Liver (tissue), 3 donors: ENCODE measurements at regions not wholly inside any gene's neighbourhood (a gene's known extent, or its start where the extent isn't known, plus 50 kb on each side); places are given as distances from the start of the nearest gene placed in this dataset.

Experiments used
- FOXA1 ChIP-seq: IDR thresholded peaks from 2 replicates; pipeline ENCODE4 v1.6.1; 2016; ENCODE audit warnings: antibody characterized with exemption
- GABPA ChIP-seq, 2 donors: IDR thresholded peaks in 1 of 2; conservative IDR thresholded peaks in 1 of 2; 2 replicates each; pipeline ENCODE4 v1.6.1; 2016; ENCODE audit warnings: antibody characterized with exemption in 2 of 2, mild to moderate bottlenecking in 1 of 2, moderate library complexity in 1 of 2
- HNF4A ChIP-seq, 2 donors: conservative IDR thresholded peaks; 2 replicates each; pipeline ENCODE4 v1.6.1; 2016; ENCODE audit warnings: antibody characterized with exemption in 2 of 2, mild to moderate bottlenecking in 2 of 2
- JUND ChIP-seq, 2 donors: IDR thresholded peaks; 2 replicates each; pipeline ENCODE4 v1.6.1; 2016; ENCODE audit warnings: antibody characterized with exemption in 2 of 2
- RXRA ChIP-seq, 2 donors: IDR thresholded peaks; 2 replicates each; pipeline ENCODE4 v1.6.1; 2017 to 2018; ENCODE audit warnings: antibody characterized with exemption in 2 of 2, mild to moderate bottlenecking in 1 of 2
- TAF1 ChIP-seq: conservative IDR thresholded peaks from 2 replicates; pipeline ENCODE4 v1.6.1; 2016; ENCODE audit warnings: antibody characterized with exemption, mild to moderate bottlenecking
- TF ChIP-seq, protein P1 (sequence below): fragments of 150-350 bp; IDR thresholded peaks from 2 replicates; pipeline ENCODE4 v1.5.1; 2017; ENCODE audit warnings: improper control_type of control experiment, low read depth, low read length; ENCODE audit not compliant: missing input control
- TF ChIP-seq, protein P2 (sequence below): IDR thresholded peaks from 2 replicates; pipeline ENCODE4 v1.6.1; 2016; ENCODE audit warnings: antibody characterized with exemption, mild to moderate bottlenecking
- TF ChIP-seq, protein P3 (sequence below): IDR thresholded peaks from 2 replicates; pipeline ENCODE4 v1.6.1; 2016; ENCODE audit warnings: antibody characterized with exemption
- TF ChIP-seq, protein P4 (sequence below): IDR thresholded peaks from 2 replicates; pipeline ENCODE4 v1.6.1; 2016; ENCODE audit warnings: antibody characterized with exemption
- TF ChIP-seq, protein P5 (sequence below): IDR thresholded peaks from 2 replicates; pipeline ENCODE4 v1.6.1; 2016; ENCODE audit warnings: antibody characterized with exemption
- donor health status: healthy.
- donor health status: healthy.

DNA sequence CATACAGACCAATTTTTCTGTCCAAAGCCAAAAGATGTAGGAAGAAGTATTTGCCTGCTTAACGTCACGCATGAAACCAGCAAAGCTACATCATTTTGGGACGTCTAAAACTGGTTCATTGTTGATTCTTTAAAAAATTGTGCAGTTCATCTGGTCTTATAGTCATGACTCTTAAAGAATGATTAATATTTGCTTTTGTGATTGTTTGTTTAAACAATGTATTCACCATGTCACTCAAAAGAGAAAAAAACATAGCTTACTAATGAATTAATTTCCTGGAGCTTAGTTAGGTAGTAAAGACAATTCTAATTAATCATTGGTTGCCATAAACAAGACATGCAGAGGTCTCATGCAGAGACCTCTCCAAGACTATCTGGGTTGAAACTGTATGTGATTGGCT lies 157.3 kb downstream of the RPS12 start:
- TF ChIP-seq, protein P1, sequence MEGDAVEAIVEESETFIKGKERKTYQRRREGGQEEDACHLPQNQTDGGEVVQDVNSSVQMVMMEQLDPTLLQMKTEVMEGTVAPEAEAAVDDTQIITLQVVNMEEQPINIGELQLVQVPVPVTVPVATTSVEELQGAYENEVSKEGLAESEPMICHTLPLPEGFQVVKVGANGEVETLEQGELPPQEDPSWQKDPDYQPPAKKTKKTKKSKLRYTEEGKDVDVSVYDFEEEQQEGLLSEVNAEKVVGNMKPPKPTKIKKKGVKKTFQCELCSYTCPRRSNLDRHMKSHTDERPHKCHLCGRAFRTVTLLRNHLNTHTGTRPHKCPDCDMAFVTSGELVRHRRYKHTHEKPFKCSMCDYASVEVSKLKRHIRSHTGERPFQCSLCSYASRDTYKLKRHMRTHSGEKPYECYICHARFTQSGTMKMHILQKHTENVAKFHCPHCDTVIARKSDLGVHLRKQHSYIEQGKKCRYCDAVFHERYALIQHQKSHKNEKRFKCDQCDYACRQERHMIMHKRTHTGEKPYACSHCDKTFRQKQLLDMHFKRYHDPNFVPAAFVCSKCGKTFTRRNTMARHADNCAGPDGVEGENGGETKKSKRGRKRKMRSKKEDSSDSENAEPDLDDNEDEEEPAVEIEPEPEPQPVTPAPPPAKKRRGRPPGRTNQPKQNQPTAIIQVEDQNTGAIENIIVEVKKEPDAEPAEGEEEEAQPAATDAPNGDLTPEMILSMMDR, result no peak
- TF ChIP-seq, protein P2, sequence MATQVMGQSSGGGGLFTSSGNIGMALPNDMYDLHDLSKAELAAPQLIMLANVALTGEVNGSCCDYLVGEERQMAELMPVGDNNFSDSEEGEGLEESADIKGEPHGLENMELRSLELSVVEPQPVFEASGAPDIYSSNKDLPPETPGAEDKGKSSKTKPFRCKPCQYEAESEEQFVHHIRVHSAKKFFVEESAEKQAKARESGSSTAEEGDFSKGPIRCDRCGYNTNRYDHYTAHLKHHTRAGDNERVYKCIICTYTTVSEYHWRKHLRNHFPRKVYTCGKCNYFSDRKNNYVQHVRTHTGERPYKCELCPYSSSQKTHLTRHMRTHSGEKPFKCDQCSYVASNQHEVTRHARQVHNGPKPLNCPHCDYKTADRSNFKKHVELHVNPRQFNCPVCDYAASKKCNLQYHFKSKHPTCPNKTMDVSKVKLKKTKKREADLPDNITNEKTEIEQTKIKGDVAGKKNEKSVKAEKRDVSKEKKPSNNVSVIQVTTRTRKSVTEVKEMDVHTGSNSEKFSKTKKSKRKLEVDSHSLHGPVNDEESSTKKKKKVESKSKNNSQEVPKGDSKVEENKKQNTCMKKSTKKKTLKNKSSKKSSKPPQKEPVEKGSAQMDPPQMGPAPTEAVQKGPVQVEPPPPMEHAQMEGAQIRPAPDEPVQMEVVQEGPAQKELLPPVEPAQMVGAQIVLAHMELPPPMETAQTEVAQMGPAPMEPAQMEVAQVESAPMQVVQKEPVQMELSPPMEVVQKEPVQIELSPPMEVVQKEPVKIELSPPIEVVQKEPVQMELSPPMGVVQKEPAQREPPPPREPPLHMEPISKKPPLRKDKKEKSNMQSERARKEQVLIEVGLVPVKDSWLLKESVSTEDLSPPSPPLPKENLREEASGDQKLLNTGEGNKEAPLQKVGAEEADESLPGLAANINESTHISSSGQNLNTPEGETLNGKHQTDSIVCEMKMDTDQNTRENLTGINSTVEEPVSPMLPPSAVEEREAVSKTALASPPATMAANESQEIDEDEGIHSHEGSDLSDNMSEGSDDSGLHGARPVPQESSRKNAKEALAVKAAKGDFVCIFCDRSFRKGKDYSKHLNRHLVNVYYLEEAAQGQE, result no peak
- no peak for TF ChIP-seq RXRA (IDR thresholded peaks at IDR 0.05)
- no peak for TF ChIP-seq FOXA1
- TF ChIP-seq TAF1, result no peak
- TF ChIP-seq GABPA (IDR thresholded peaks at IDR 0.05 in 1 of 2, conservative IDR thresholded peaks at IDR 0.05 in 1 of 2), result no peak
- TF ChIP-seq, protein P3, sequence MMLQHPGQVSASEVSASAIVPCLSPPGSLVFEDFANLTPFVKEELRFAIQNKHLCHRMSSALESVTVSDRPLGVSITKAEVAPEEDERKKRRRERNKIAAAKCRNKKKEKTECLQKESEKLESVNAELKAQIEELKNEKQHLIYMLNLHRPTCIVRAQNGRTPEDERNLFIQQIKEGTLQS, result no peak
- no peak for TF ChIP-seq HNF4A (conservative IDR thresholded peaks at IDR 0.05)
- TF ChIP-seq, protein P4, sequence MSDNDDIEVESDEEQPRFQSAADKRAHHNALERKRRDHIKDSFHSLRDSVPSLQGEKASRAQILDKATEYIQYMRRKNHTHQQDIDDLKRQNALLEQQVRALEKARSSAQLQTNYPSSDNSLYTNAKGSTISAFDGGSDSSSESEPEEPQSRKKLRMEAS, result no peak
- TF ChIP-seq, protein P5, sequence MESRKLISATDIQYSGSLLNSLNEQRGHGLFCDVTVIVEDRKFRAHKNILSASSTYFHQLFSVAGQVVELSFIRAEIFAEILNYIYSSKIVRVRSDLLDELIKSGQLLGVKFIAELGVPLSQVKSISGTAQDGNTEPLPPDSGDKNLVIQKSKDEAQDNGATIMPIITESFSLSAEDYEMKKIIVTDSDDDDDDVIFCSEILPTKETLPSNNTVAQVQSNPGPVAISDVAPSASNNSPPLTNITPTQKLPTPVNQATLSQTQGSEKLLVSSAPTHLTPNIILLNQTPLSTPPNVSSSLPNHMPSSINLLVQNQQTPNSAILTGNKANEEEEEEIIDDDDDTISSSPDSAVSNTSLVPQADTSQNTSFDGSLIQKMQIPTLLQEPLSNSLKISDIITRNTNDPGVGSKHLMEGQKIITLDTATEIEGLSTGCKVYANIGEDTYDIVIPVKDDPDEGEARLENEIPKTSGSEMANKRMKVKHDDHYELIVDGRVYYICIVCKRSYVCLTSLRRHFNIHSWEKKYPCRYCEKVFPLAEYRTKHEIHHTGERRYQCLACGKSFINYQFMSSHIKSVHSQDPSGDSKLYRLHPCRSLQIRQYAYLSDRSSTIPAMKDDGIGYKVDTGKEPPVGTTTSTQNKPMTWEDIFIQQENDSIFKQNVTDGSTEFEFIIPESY, result no peak
- TF ChIP-seq JUND (IDR thresholded peaks at IDR 0.05), result no peak
